ENCODE measurements at regions not wholly inside any gene's neighbourhood (a gene's known extent, or its start where the extent isn't known, plus 50 kb on each side); places are given as distances from the start of the nearest gene placed in this dataset.

DNA sequence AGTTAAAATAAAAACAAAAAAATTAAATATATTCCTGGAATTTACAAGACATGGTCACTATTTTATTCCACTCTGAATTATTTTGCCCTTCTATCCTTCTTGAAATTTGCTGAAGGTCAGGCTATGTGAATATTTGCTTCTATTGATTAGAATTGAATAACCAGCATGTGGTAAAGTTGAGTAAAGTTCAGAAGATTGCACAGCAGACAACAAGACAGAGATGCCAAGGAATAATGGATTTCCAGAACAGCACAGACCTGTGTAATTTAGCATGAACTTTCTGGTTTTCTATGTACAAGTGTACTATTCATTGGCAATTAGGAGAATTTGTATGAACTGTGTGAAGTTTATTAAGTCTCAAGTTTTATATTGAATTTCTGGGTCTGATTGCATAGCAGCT lies 352.4 kb downstream of the TBC1D32 start:
- ChIA-PET POLR2A (interaction anchor here (0.6 to 1.0 kb wide), 2 partner anchors 14 to 20 kb away, joined by 4 read pairs; no protein-coding TSS in a partner anchor), CTCF (ENCODE audit: unreplicated experiment) (no interaction called here)
- Histone ChIP-seq H4K20me1 (ENCODE audit: insufficient read depth, low read length) (no peaks in the 10 kb centered on the region), H3K9me3 (ENCODE audit: low read length) (no peaks in the 10 kb centered on the region), H3K4me2 (ENCODE audit: low read length) (no peak overlapping the region), H3K4me1 (ENCODE audit: insufficient read depth, low read length, poor library complexity, severe bottlenecking) (no peaks in the 10 kb centered on the region), H3K4me3 (ENCODE audit: low read depth, low read length, poor library complexity, severe bottlenecking) (no peak overlapping the region), H3K9me2 (ENCODE audit: insufficient read depth, low read length) (no peaks in the 10 kb centered on the region), H2AFZ (ENCODE audit: low read length) (no peak overlapping the region), H3K36me3 (ENCODE audit: insufficient read depth, low read length) (no peaks in the 10 kb centered on the region), H3K79me2 (ENCODE audit: insufficient read depth, low read depth, low read length) (no peaks in the 10 kb centered on the region), H3K27ac (ENCODE audit: low read depth, low read length, poor library complexity, severe bottlenecking) (no peak overlapping the region)
- no TSS peak for BruUV-seq (replicated peaks)
- intact Hi-C loops (cut with micrococcal nuclease; ENCODE audit: unreplicated experiment), result no loop called here
- TF ChIP-seq, protein P1, sequence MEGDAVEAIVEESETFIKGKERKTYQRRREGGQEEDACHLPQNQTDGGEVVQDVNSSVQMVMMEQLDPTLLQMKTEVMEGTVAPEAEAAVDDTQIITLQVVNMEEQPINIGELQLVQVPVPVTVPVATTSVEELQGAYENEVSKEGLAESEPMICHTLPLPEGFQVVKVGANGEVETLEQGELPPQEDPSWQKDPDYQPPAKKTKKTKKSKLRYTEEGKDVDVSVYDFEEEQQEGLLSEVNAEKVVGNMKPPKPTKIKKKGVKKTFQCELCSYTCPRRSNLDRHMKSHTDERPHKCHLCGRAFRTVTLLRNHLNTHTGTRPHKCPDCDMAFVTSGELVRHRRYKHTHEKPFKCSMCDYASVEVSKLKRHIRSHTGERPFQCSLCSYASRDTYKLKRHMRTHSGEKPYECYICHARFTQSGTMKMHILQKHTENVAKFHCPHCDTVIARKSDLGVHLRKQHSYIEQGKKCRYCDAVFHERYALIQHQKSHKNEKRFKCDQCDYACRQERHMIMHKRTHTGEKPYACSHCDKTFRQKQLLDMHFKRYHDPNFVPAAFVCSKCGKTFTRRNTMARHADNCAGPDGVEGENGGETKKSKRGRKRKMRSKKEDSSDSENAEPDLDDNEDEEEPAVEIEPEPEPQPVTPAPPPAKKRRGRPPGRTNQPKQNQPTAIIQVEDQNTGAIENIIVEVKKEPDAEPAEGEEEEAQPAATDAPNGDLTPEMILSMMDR (conservative IDR thresholded peaks at IDR 0.05; ENCODE audit: low read length), result no peak
- no peak for TF ChIP-seq EZH2phosphoT487 (IDR thresholded peaks at IDR 0.05; ENCODE audit: borderline replicate concordance, low read depth, low read length)
- DNase-seq (ENCODE audit: low spot score), result no peak

DNA sequence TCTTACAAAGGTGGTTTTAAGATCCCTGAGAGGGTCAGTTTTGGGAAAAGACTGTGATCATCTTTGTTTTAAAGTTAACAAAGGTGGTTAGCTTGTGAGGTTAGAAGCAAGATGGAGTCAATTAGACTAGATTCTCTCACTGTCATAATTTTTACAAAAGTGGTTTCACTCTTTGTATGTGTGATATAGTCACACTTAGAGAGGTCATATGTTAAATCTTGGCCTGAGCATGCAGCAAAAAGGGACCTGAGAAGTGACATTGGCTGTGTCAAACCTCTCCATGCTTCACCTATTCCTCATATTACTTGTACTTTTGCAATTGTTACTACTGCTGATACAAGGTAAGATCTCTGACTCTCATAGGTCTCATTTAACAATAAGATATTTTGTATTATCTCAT lies 368.0 kb downstream of the TBC1D32 start:
- intact Hi-C loops (cut with micrococcal nuclease; ENCODE audit: unreplicated experiment), result no loop called here
- Histone ChIP-seq H3K9me3 (ENCODE audit: low read length) (no peaks in the 10 kb centered on the region), H2AFZ (ENCODE audit: low read length) (no peak overlapping the region), H3K4me2 (ENCODE audit: low read length) (no peak overlapping the region), H3K36me3 (ENCODE audit: insufficient read depth, low read length) (no peaks in the 10 kb centered on the region), H3K4me1 (ENCODE audit: insufficient read depth, low read length, poor library complexity, severe bottlenecking) (no peaks in the 10 kb centered on the region), H3K9me2 (ENCODE audit: insufficient read depth, low read length) (no peaks in the 10 kb centered on the region), H3K4me3 (ENCODE audit: low read depth, low read length, poor library complexity, severe bottlenecking) (no peak overlapping the region), H4K20me1 (ENCODE audit: insufficient read depth, low read length) (no peaks in the 10 kb centered on the region), H3K79me2 (ENCODE audit: insufficient read depth, low read depth, low read length) (no peaks in the 10 kb centered on the region), H3K27ac (ENCODE audit: low read depth, low read length, poor library complexity, severe bottlenecking) (no peak overlapping the region)
- no peak for DNase-seq (ENCODE audit: low spot score)
- ChIA-PET CTCF (ENCODE audit: unreplicated experiment) (no interaction called here), POLR2A (no interaction called here)
- no TSS peak for BruUV-seq (replicated peaks)
- TF ChIP-seq, protein P1 (conservative IDR thresholded peaks at IDR 0.05; ENCODE audit: low read length), result no peak
- TF ChIP-seq EZH2phosphoT487 (IDR thresholded peaks at IDR 0.05; ENCODE audit: borderline replicate concordance, low read depth, low read length), result no peak

DNA sequence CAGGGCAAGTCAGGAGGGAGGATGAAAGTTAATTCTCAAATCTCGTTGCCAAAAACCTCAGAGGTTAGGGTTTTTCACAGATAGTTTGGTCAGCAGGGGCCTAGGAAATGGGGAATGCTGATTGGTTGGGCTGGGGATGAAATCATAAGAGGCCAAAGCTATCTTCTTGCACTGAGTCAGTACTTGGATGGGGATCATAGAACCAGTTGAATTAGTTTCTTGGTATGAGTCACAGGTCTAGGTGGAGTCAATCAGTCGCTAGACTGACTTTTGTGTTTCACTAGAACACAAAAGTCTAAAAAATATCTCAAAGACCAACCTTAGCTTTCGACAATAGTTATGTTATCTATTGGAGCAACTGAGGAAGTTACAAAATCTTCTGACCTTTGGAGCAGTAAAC lies 368.5 kb downstream of the TBC1D32 start:
- no peak overlapping the region for H3K27ac ChIP-seq (ENCODE audit: low read depth, low read length, poor library complexity, severe bottlenecking)
- no peak overlapping the region for H3K4me3 ChIP-seq (ENCODE audit: low read depth, low read length, poor library complexity, severe bottlenecking)
- H3K4me2 ChIP-seq (ENCODE audit: low read length), result no peak overlapping the region
- no peak overlapping the region for H2AFZ ChIP-seq (ENCODE audit: low read length)
- H3K9me2 ChIP-seq (ENCODE audit: insufficient read depth, low read length), result no peaks in the 10 kb centered on the region
- H3K79me2 ChIP-seq (ENCODE audit: insufficient read depth, low read depth, low read length), result no peaks in the 10 kb centered on the region
- no peaks in the 10 kb centered on the region for H3K36me3 ChIP-seq (ENCODE audit: insufficient read depth, low read length)
- TF ChIP-seq EZH2phosphoT487 (IDR thresholded peaks at IDR 0.05; ENCODE audit: borderline replicate concordance, low read depth, low read length), result no peak
- TF ChIP-seq, protein P1 (conservative IDR thresholded peaks at IDR 0.05; ENCODE audit: low read length), result no peak
- H3K4me1 ChIP-seq (ENCODE audit: insufficient read depth, low read length, poor library complexity, severe bottlenecking), result no peaks in the 10 kb centered on the region
- ChIA-PET CTCF (ENCODE audit: unreplicated experiment) (no interaction called here), POLR2A (no interaction called here)
- DNase-seq (ENCODE audit: low spot score), result no peak
- no TSS peak for BruUV-seq (replicated peaks)
- no peaks in the 10 kb centered on the region for H3K9me3 ChIP-seq (ENCODE audit: low read length)
- H4K20me1 ChIP-seq (ENCODE audit: insufficient read depth, low read length), result no peaks in the 10 kb centered on the region
- intact Hi-C loops (cut with micrococcal nuclease; ENCODE audit: unreplicated experiment), result no loop called here
